ENCODE measurements at regions not wholly inside any gene's neighbourhood (a gene's known extent, or its start where the extent isn't known, plus 50 kb on each side); places are given as distances from the start of the nearest gene placed in this dataset.
A peak's percentile ranks its signal among the peaks of the same experiment; 100 is the strongest.

- BruUV-seq (replicated peaks), result no TSS peak
- intact Hi-C loops (cut with micrococcal nuclease), result no loop called here
- Histone ChIP-seq H3K9me2 (replicated peaks; ENCODE audit: low read length) (no peaks in the 10 kb centered on the region), H3K4me1 (ENCODE audit: insufficient read depth, low read length) (peaks cover 2% of the 10 kb centered on the region; the same call in 1 of the 2 replicates), H3K36me3 (ENCODE audit: low read depth, low read length) (peaks cover 5% of the 10 kb centered on the region; the same call in 1 of the 2 replicates), H3K27ac (ENCODE audit: low read length) (no peak overlapping the region), H3K9ac (ENCODE audit: low read length) (no peak overlapping the region), H3K4me2 (ENCODE audit: low read length) (no peak overlapping the region), H3K27me3 (ENCODE audit: low read length) (no peaks in the 10 kb centered on the region), H3K9me3 (ENCODE audit: low read length) (peaks cover 24% of the 10 kb centered on the region), H3K4me3 (ENCODE audit: low read length) (no peak overlapping the region), H3K79me2 (ENCODE audit: low read length) (no peaks in the 10 kb centered on the region), H4K20me1 (ENCODE audit: low read length) (no peaks in the 10 kb centered on the region), H2AFZ (ENCODE audit: low read length) (no peak overlapping the region), H3F3A (ENCODE audit: low read length, unreplicated experiment) (no peaks in the 10 kb centered on the region)
- ChIA-PET POLR2A (ENCODE audit: unreplicated experiment) (no interaction called here), CTCF (no interaction called here)
- no peak for ATAC-seq
- TF ChIP-seq CTCF (conservative IDR thresholded peaks at IDR 0.05; ENCODE audit: low read depth, low read length) (no peak), EZH2phosphoT487 (IDR thresholded peaks at IDR 0.05; ENCODE audit: borderline replicate concordance, low read length) (no peak), EZH2 (IDR thresholded peaks at IDR 0.05; ENCODE audit: low read length, unreplicated experiment) (no peak)
- DNase-seq, result no peak
These were observed 109.2 kb downstream of the AASDHPPT start for GRCh38 chr11:106186630-106187029.

DNA sequence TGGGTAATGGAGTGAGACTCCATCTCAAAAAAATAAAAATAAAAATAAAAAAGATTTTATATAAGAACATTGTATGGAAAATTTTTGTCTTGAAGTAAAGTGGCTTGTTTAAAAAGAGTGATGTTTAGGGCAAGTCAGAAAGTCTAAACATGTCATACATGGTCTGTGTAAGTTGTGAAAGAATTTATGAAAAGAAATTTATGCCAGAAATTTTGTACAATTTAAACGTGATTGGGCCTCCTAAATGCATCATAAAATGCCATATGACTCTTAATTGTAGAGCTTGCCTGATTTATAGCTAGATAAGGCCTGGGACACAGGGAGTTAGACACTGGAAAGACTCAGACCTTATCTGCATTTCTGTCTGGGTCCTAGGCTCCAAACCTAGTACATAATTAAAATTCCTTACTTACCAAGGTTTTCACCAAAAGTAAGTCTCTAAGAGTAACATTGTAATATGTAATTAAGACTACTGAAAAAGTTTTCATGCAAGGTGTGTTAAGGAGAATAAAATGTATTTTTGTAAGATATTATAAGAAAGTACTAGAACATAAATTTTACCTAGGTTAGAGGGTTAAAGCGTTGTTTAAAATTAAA lies 110.5 kb downstream of the AASDHPPT start:
- Histone ChIP-seq H3K9me2 (replicated peaks; ENCODE audit: low read length) (no peaks in the 10 kb centered on the region), H2AFZ (ENCODE audit: low read length) (no peak overlapping the region), H4K20me1 (ENCODE audit: low read length) (no peaks in the 10 kb centered on the region), H3K4me3 (ENCODE audit: low read length) (no peak overlapping the region), H3K79me2 (ENCODE audit: low read length) (no peaks in the 10 kb centered on the region), H3K4me2 (ENCODE audit: low read length) (no peak overlapping the region), H3K36me3 (ENCODE audit: low read depth, low read length) (peaks cover 5% of the 10 kb centered on the region; the same call in 1 of the 2 replicates), H3K27ac (ENCODE audit: low read length) (no peak overlapping the region), H3K9ac (ENCODE audit: low read length) (no peak overlapping the region), H3K9me3 (ENCODE audit: low read length) (peaks cover 24% of the 10 kb centered on the region), H3F3A (ENCODE audit: low read length, unreplicated experiment) (peaks cover 5% of the 10 kb centered on the region), H3K4me1 (ENCODE audit: insufficient read depth, low read length) (peaks cover 15% of the 10 kb centered on the region), H3K27me3 (ENCODE audit: low read length) (no peaks in the 10 kb centered on the region)
- ATAC-seq (no peak), DNase-seq (peak; percentile 37)
- intact Hi-C loops (cut with micrococcal nuclease), result no loop called here
- CTCF ChIA-PET, result no interaction called here
- POLR2A ChIA-PET (ENCODE audit: unreplicated experiment), result no interaction called here
- no TSS peak for BruUV-seq (replicated peaks)
- TF ChIP-seq EZH2phosphoT487 (IDR thresholded peaks at IDR 0.05; ENCODE audit: borderline replicate concordance, low read length), result no peak
- no peak for TF ChIP-seq CTCF (conservative IDR thresholded peaks at IDR 0.05; ENCODE audit: low read depth, low read length)
- TF ChIP-seq EZH2 (IDR thresholded peaks at IDR 0.05; ENCODE audit: low read length, unreplicated experiment), result no peak

- Histone ChIP-seq H3K27me3 (ENCODE audit: low read length) (no peaks in the 10 kb centered on the region), H3K79me2 (ENCODE audit: low read length) (no peaks in the 10 kb centered on the region), H3K9me3 (ENCODE audit: low read length) (peaks cover 13% of the 10 kb centered on the region; the same call in 1 of the 2 replicates), H3F3A (ENCODE audit: low read length, unreplicated experiment) (peaks cover 5% of the 10 kb centered on the region), H3K4me1 (ENCODE audit: insufficient read depth, low read length) (peaks cover 15% of the 10 kb centered on the region), H3K9me2 (replicated peaks; ENCODE audit: low read length) (no peaks in the 10 kb centered on the region), H3K4me3 (ENCODE audit: low read length) (no peak overlapping the region), H3K27ac (ENCODE audit: low read length) (no peak overlapping the region), H4K20me1 (ENCODE audit: low read length) (no peaks in the 10 kb centered on the region), H2AFZ (ENCODE audit: low read length) (no peak overlapping the region), H3K9ac (ENCODE audit: low read length) (no peak overlapping the region), H3K4me2 (ENCODE audit: low read length) (no peak overlapping the region), H3K36me3 (ENCODE audit: low read depth, low read length) (no peaks in the 10 kb centered on the region)
- no peak for ATAC-seq
- intact Hi-C loops (cut with micrococcal nuclease), result loop anchor here (1.0 kb wide), 1 partner anchor 38 kb away; no protein-coding TSS in a partner anchor
- no peak for TF ChIP-seq CTCF (conservative IDR thresholded peaks at IDR 0.05; ENCODE audit: low read depth, low read length)
- TF ChIP-seq EZH2 (IDR thresholded peaks at IDR 0.05; ENCODE audit: low read length, unreplicated experiment), result no peak
- no peak for TF ChIP-seq EZH2phosphoT487 (IDR thresholded peaks at IDR 0.05; ENCODE audit: borderline replicate concordance, low read length)
- ChIA-PET POLR2A (ENCODE audit: unreplicated experiment) (no interaction called here), CTCF (no interaction called here)
- no peak for DNase-seq
- BruUV-seq (replicated peaks), result no TSS peak
These were observed 116.5 kb downstream of the AASDHPPT start for GRCh38 chr11:106193956-106194355.

Measured in PC-3 (cell line).